ENCODE measurements at regions not wholly inside any gene's neighbourhood (a gene's known extent, or its start where the extent isn't known, plus 50 kb on each side); places are given as distances from the start of the nearest gene placed in this dataset.

DNA sequence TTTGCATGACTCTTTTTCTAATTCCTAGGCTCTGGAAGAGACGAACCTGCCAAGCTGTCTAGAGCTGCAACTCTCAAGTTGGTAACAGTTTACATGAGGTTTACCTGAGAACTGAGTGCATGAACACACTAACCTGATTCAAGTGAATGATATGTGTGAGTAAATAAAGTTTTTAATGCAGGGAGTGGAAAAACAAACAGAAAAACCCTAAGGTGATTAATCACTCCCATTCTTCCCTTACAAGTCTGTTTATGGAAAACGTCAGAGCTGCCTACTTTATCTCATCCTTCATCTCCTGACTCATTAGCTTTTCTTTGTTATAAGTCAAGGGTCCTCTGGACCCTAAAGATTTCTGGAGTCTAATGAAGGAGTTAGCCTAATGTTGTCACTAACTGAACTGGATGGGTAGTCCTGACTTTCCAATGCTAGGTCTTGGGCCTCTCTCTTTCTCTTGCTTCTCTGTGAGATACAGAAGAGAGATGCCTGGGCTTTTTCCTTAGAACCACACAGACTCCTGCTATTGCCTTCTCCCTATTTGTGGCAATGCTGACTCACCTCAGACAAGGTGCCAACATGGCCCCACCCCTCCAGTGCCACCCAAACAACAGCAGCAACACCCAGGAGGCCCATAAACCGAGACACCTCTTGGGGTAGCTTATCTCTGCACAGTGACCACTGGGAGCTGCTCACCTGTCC lies 952.4 kb downstream of the EPHA4 start:
- ChIA-PET CTCF (no interaction called here), POLR2A (interaction anchor here (0.7 kb wide), 1 partner anchor 716 kb away, joined by 3 read pairs; no protein-coding TSS in a partner anchor)
- no peaks in the 10 kb centered on the region for H3K9me3 ChIP-seq (ENCODE audit: control insufficient read depth in 2 of 3, low read length in 3 of 3)
- no peak overlapping the region for H3K27ac Mint-ChIP-seq
- peaks cover 0 to 5% (median 0%) of the 10 kb centered on the region in 11 donors for H3K9me3 Mint-ChIP-seq
- H3K27me3 Mint-ChIP-seq = peaks cover 0 to 5% (median 0%) of the 10 kb centered on the region in 5 donors
- DNase-seq (no peak), ATAC-seq (no peak)
- H3K4me3 ChIP-seq (ENCODE audit: low read length) = no peak overlapping the region
- H3K4me3 Mint-ChIP-seq = no peak overlapping the region
- intact Hi-C loops (cut with micrococcal nuclease) = no loop called here
- no peaks in the 10 kb centered on the region for H3K4me1 ChIP-seq (ENCODE audit: control insufficient read depth in 2 of 2, insufficient read depth in 2 of 2, low read length in 2 of 2)
- H3K36me3 Mint-ChIP-seq = peaks cover 0 to 3% (median 0%) of the 10 kb centered on the region in 5 donors
- H3K27ac ChIP-seq (ENCODE audit: low read depth, low read length) = no peak overlapping the region
- H3K27me3 ChIP-seq (ENCODE audit: control insufficient read depth in 2 of 2, insufficient read depth in 2 of 2, low read length in 2 of 2) = no peaks in the 10 kb centered on the region
- H3K4me1 Mint-ChIP-seq = no peaks in the 10 kb centered on the region
- no peaks in the 10 kb centered on the region for H3K36me3 ChIP-seq (ENCODE audit: control insufficient read depth in 2 of 3, insufficient read depth in 3 of 3, low read length in 3 of 3)

GRCh38 chr2:220626603-220627002 lies 945.5 kb downstream of the EPHA4 start:
- DNase-seq = no peak
- Histone ChIP-seq H3K4me1 (ENCODE audit: control insufficient read depth in 2 of 2, insufficient read depth in 2 of 2, low read length in 2 of 2) (no peaks in the 10 kb centered on the region), H3K4me3 (ENCODE audit: low read length) (no peak overlapping the region), H3K36me3 (ENCODE audit: control insufficient read depth in 2 of 3, insufficient read depth in 3 of 3, low read length in 3 of 3) (no peaks in the 10 kb centered on the region), H3K27ac (ENCODE audit: low read depth, low read length) (no peak overlapping the region), H3K27me3 (ENCODE audit: control insufficient read depth in 2 of 2, insufficient read depth in 2 of 2, low read length in 2 of 2) (no peaks in the 10 kb centered on the region), H3K9me3 (ENCODE audit: control insufficient read depth in 2 of 3, low read length in 3 of 3) (no peaks in the 10 kb centered on the region)
- no peak overlapping the region for H3K4me3 Mint-ChIP-seq
- no peaks in the 10 kb centered on the region for H3K4me1 Mint-ChIP-seq
- H3K27me3 Mint-ChIP-seq = peaks cover 0 to 5% (median 0%) of the 10 kb centered on the region in 5 donors
- ChIA-PET POLR2A (no interaction called here), CTCF (no interaction called here)
- intact Hi-C loops (cut with micrococcal nuclease) = no loop called here
- no peaks in the 10 kb centered on the region for H3K36me3 Mint-ChIP-seq
- no peak overlapping the region for H3K27ac Mint-ChIP-seq
- H3K9me3 Mint-ChIP-seq = peaks cover 0 to 5% (median 0%) of the 10 kb centered on the region in 11 donors
- no peak for ATAC-seq

DNA sequence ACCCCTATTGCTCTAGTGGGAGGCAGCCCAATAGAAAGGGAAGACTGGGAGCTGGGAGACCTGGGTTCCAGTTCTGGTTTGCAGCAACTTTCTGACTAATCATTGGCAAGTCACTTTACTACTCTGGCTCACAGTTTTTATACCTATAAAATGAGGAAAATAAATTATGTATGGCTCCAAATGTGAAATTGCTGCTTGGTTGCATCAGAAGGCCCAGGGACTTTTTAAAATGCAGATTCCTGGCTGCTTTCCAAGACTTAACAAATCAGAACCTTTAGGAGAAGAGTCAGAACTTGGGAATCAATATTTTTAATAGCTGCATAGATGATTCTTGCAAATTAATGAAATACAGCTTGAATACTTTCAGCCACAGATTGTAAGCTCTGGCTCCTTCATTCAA lies 943.9 kb downstream of the EPHA4 start:
- Mint-ChIP-seq H3K36me3 (no peaks in the 10 kb centered on the region), H3K27ac (no peak overlapping the region), H3K4me1 (no peaks in the 10 kb centered on the region), H3K27me3 (peaks cover 0 to 3% (median 0%) of the 10 kb centered on the region in 5 donors), H3K9me3 (peaks cover 0 to 3% (median 0%) of the 10 kb centered on the region in 11 donors), H3K4me3 (no peak overlapping the region)
- Histone ChIP-seq H3K36me3 (ENCODE audit: control insufficient read depth in 2 of 3, insufficient read depth in 3 of 3, low read length in 3 of 3) (no peaks in the 10 kb centered on the region), H3K4me1 (ENCODE audit: control insufficient read depth in 2 of 2, insufficient read depth in 2 of 2, low read length in 2 of 2) (no peaks in the 10 kb centered on the region), H3K27me3 (ENCODE audit: control insufficient read depth in 2 of 2, insufficient read depth in 2 of 2, low read length in 2 of 2) (no peaks in the 10 kb centered on the region), H3K4me3 (ENCODE audit: low read length) (no peak overlapping the region), H3K27ac (ENCODE audit: low read depth, low read length) (no peak overlapping the region), H3K9me3 (ENCODE audit: control insufficient read depth in 2 of 3, low read length in 3 of 3) (no peaks in the 10 kb centered on the region)
- DNase-seq = no peak
- intact Hi-C loops (cut with micrococcal nuclease) = no loop called here
- POLR2A ChIA-PET = no interaction called here
- ATAC-seq = no peak
- CTCF ChIA-PET = no interaction called here

- no peak overlapping the region for H3K27ac ChIP-seq (ENCODE audit: low read depth, low read length)
- DNase-seq = no peak
- peaks cover 0 to 13% (median under 1%) of the 10 kb centered on the region in 7 donors for H3K4me1 Mint-ChIP-seq
- no peaks in the 10 kb centered on the region for H3K27me3 ChIP-seq (ENCODE audit: control insufficient read depth in 2 of 2, insufficient read depth in 2 of 2, low read length in 2 of 2)
- H3K36me3 ChIP-seq (ENCODE audit: control insufficient read depth in 2 of 3, insufficient read depth in 3 of 3, low read length in 3 of 3) = no peaks in the 10 kb centered on the region
- no peak for ATAC-seq
- H3K4me3 Mint-ChIP-seq = no peak overlapping the region
- H3K27ac Mint-ChIP-seq = peak overlapping the region in 1 of 9 donors; percentile 12
- no peaks in the 10 kb centered on the region for H3K9me3 Mint-ChIP-seq
- intact Hi-C loops (cut with micrococcal nuclease) = no loop called here
- H3K9me3 ChIP-seq (ENCODE audit: control insufficient read depth in 2 of 3, low read length in 3 of 3) = no peaks in the 10 kb centered on the region
- CTCF ChIA-PET = no interaction called here
- POLR2A ChIA-PET = no interaction called here
- H3K4me1 ChIP-seq (ENCODE audit: control insufficient read depth in 2 of 2, insufficient read depth in 2 of 2, low read length in 2 of 2) = no peaks in the 10 kb centered on the region
- H3K4me3 ChIP-seq (ENCODE audit: low read length) = no peak overlapping the region
- H3K36me3 Mint-ChIP-seq = no peaks in the 10 kb centered on the region
- peaks cover 0 to 6% (median 0%) of the 10 kb centered on the region in 5 donors for H3K27me3 Mint-ChIP-seq
These were observed 931.0 kb downstream of the EPHA4 start for GRCh38 chr2:220641137-220641536.

DNA sequence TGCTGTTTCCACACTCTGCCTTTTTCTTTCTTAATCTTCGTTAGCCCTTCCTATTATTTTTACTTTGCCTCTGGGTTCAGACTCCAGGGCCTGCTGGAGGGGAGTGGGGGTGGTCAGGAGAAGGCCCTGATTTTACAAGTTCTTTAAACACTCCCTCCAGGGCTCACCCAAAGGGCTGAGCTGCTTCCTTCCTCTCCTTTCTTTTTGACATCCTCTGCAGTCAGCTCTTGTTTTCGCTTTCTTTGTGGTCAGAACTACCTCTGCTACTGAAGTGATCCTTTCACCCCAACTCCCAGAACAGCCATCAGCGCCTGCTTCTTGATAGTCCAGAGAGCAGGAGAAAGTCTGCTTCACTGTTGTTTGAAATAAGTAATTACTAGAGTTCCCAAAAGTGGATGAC lies 925.7 kb downstream of the EPHA4 start:
- Histone ChIP-seq H3K4me1 (ENCODE audit: control insufficient read depth in 2 of 2, insufficient read depth in 2 of 2, low read length in 2 of 2) (no peaks in the 10 kb centered on the region), H3K27ac (ENCODE audit: low read depth, low read length) (no peak overlapping the region), H3K4me3 (ENCODE audit: low read length) (no peak overlapping the region), H3K27me3 (ENCODE audit: control insufficient read depth in 2 of 2, insufficient read depth in 2 of 2, low read length in 2 of 2) (no peaks in the 10 kb centered on the region), H3K9me3 (ENCODE audit: control insufficient read depth in 2 of 3, low read length in 3 of 3) (no peaks in the 10 kb centered on the region), H3K36me3 (ENCODE audit: control insufficient read depth in 2 of 3, insufficient read depth in 3 of 3, low read length in 3 of 3) (no peaks in the 10 kb centered on the region)
- peaks cover 0 to 10% (median 5%) of the 10 kb centered on the region in 5 donors for H3K27me3 Mint-ChIP-seq
- POLR2A ChIA-PET = no interaction called here
- intact Hi-C loops (cut with micrococcal nuclease) = no loop called here
- peak overlapping the region in 6 of 9 donors; percentile 15 to 90 (median 62) for H3K27ac Mint-ChIP-seq
- peak overlapping the region in 6 of 10 donors; percentile 2 to 60 (median 36) for H3K4me3 Mint-ChIP-seq
- ATAC-seq (no peak), DNase-seq (no peak)
- H3K9me3 Mint-ChIP-seq = no peaks in the 10 kb centered on the region
- peaks cover 0 to 22% (median 5%) of the 10 kb centered on the region in 7 donors for H3K4me1 Mint-ChIP-seq
- CTCF ChIA-PET = no interaction called here
- no peaks in the 10 kb centered on the region for H3K36me3 Mint-ChIP-seq

DNA sequence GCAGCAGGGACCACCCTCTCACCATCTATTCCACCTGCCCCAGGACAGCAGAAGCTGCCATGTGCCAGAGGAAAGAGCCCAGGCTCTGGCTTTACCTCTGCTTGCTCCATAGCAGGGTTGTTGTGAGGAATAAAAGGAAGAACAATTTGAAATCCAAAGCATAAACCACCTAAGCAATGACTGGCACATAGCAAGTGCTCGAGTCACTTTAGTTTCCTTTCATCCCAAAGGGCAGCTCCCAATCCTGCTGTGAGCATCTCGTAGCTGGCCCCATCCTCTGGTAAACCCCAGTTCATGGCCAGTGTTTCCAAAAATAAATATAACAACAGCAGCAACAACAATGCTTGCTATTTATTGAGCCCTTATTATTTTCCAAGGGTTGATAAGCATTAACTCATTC lies 923.5 kb downstream of the EPHA4 start:
- ChIA-PET POLR2A (no interaction called here), CTCF (no interaction called here)
- Histone ChIP-seq H3K27ac (ENCODE audit: low read depth, low read length) (no peak overlapping the region), H3K9me3 (ENCODE audit: control insufficient read depth in 2 of 3, low read length in 3 of 3) (no peaks in the 10 kb centered on the region), H3K27me3 (ENCODE audit: control insufficient read depth in 2 of 2, insufficient read depth in 2 of 2, low read length in 2 of 2) (no peaks in the 10 kb centered on the region), H3K4me3 (ENCODE audit: low read length) (no peak overlapping the region), H3K36me3 (ENCODE audit: control insufficient read depth in 2 of 3, insufficient read depth in 3 of 3, low read length in 3 of 3) (no peaks in the 10 kb centered on the region), H3K4me1 (ENCODE audit: control insufficient read depth in 2 of 2, insufficient read depth in 2 of 2, low read length in 2 of 2) (no peaks in the 10 kb centered on the region)
- Mint-ChIP-seq H3K9me3 (peaks cover 0 to 2% (median 0%) of the 10 kb centered on the region in 11 donors), H3K27ac (no peak overlapping the region), H3K36me3 (no peaks in the 10 kb centered on the region), H3K4me1 (peaks cover 0 to 17% (median 5%) of the 10 kb centered on the region in 7 donors), H3K4me3 (no peak overlapping the region), H3K27me3 (peaks cover 0 to 10% (median 4%) of the 10 kb centered on the region in 5 donors)
- no peak for ATAC-seq
- DNase-seq = no peak
- intact Hi-C loops (cut with micrococcal nuclease) = no loop called here

DNA sequence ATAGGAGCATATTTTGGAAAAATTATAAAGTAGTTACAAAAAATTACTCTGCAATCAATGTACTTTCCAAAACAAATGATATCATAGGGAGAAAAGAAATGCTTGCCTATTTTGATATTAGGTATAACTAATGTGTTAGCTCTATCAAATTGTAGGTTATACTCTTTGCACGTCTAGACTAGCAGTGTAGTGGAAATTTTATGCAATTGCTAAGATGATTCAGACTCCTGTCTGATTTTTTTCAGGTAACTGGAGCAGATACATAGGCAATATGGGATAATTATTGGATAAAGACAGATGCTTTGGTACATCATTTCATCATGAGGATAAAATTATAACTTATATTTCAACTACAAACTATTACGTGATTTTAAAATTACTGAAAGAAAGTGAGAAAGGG lies 918.3 kb downstream of the EPHA4 start:
- Mint-ChIP-seq H3K27me3 (peaks cover 0 to 11% (median 7%) of the 10 kb centered on the region in 5 donors), H3K4me3 (no peak overlapping the region)
- CTCF ChIA-PET = no interaction called here

More for the DNA sequence above, 918.3 kb downstream of the EPHA4 start:
- H3K27ac Mint-ChIP-seq = no peak overlapping the region
- ATAC-seq (no peak), DNase-seq (no peak)
- POLR2A ChIA-PET = no interaction called here
- no peaks in the 10 kb centered on the region for H3K4me1 Mint-ChIP-seq
- H3K4me3 ChIP-seq (ENCODE audit: low read length) = no peak overlapping the region
- H3K4me1 ChIP-seq (ENCODE audit: control insufficient read depth in 2 of 2, insufficient read depth in 2 of 2, low read length in 2 of 2) = no peaks in the 10 kb centered on the region
- no peaks in the 10 kb centered on the region for H3K9me3 ChIP-seq (ENCODE audit: control insufficient read depth in 2 of 3, low read length in 3 of 3)
- no peaks in the 10 kb centered on the region for H3K36me3 Mint-ChIP-seq
- intact Hi-C loops (cut with micrococcal nuclease) = no loop called here
- no peaks in the 10 kb centered on the region for H3K36me3 ChIP-seq (ENCODE audit: control insufficient read depth in 2 of 3, insufficient read depth in 3 of 3, low read length in 3 of 3)
- peaks cover 0 to 2% (median 0%) of the 10 kb centered on the region in 11 donors for H3K9me3 Mint-ChIP-seq
- no peaks in the 10 kb centered on the region for H3K27me3 ChIP-seq (ENCODE audit: control insufficient read depth in 2 of 2, insufficient read depth in 2 of 2, low read length in 2 of 2)
- H3K27ac ChIP-seq (ENCODE audit: low read depth, low read length) = no peak overlapping the region
